Right lobe of liver (tissue), 4 donors: ENCODE measurements at regions not wholly inside any gene's neighbourhood (a gene's known extent, or its start where the extent isn't known, plus 50 kb on each side); places are given as distances from the start of the nearest gene placed in this dataset.

Source experiments
- POLR2A ChIP-seq: fragments of 450-650 bp; IDR thresholded peaks from one replicate; pipeline ENCODE4 v1.6.1; 2017; ENCODE audit warnings: antibody characterized with exemption, mild to moderate bottlenecking
- TF ChIP-seq, protein P1 (sequence below), 4 donors: fragments of 200-600 bp in 3 of 4; fragments of 450-650 bp in 1 of 4; IDR thresholded peaks; one replicate each; pipeline versions ENCODE4 v1.5.1 to v1.8.0; 2016 to 2022; ENCODE audit warnings: antibody characterized with exemption in 4 of 4, mild to moderate bottlenecking in 2 of 4
- donor health status: DM: no; HTN: no; CAD: no.
- donor health status: DM: no; HTN: no; CAD: no.
- donor health status: DM: no; HTN: yes; CAD: no.

- TF ChIP-seq, protein P1, sequence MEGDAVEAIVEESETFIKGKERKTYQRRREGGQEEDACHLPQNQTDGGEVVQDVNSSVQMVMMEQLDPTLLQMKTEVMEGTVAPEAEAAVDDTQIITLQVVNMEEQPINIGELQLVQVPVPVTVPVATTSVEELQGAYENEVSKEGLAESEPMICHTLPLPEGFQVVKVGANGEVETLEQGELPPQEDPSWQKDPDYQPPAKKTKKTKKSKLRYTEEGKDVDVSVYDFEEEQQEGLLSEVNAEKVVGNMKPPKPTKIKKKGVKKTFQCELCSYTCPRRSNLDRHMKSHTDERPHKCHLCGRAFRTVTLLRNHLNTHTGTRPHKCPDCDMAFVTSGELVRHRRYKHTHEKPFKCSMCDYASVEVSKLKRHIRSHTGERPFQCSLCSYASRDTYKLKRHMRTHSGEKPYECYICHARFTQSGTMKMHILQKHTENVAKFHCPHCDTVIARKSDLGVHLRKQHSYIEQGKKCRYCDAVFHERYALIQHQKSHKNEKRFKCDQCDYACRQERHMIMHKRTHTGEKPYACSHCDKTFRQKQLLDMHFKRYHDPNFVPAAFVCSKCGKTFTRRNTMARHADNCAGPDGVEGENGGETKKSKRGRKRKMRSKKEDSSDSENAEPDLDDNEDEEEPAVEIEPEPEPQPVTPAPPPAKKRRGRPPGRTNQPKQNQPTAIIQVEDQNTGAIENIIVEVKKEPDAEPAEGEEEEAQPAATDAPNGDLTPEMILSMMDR (IDR thresholded peaks at IDR 0.05) = no peak
- TF ChIP-seq POLR2A = no peak
Measured at GRCh38 chr7:125645770-125646169, 716.1 kb upstream of the POT1 start.
